ENCODE measurements at regions not wholly inside any gene's neighbourhood (a gene's known extent, or its start where the extent isn't known, plus 50 kb on each side); places are given as distances from the start of the nearest gene placed in this dataset.

- TF ChIP-seq YY1 (IDR thresholded peaks at IDR 0.05) (no peak), NR2F2 (IDR thresholded peaks at IDR 0.05) (no peak)
Measured at GRCh38 chr5:33235304-33235703, 205.5 kb upstream of the TARS1 start (continued).

- TF ChIP-seq JUND (IDR thresholded peaks at IDR 0.05) (no peak), REST (IDR thresholded peaks at IDR 0.05) (no peak), MAX (IDR thresholded peaks at IDR 0.05) (no peak), RXRA (IDR thresholded peaks at IDR 0.05) (no peak), HNF4G (IDR thresholded peaks at IDR 0.05) (no peak), EGR1 (IDR thresholded peaks at IDR 0.05; ENCODE audit: low read depth in 2 of 2) (no peak), FOXA1 (IDR thresholded peaks at IDR 0.05) (no peak), YY1 (IDR thresholded peaks at IDR 0.05) (no peak), TAF1 (conservative IDR thresholded peaks at IDR 0.05) (no peak), ATF3 (IDR thresholded peaks at IDR 0.05) (no peak), ZBTB33 (IDR thresholded peaks at IDR 0.05) (no peak), FOXA2 (IDR thresholded peaks at IDR 0.05) (no peak)
- TF ChIP-seq, protein P1, sequence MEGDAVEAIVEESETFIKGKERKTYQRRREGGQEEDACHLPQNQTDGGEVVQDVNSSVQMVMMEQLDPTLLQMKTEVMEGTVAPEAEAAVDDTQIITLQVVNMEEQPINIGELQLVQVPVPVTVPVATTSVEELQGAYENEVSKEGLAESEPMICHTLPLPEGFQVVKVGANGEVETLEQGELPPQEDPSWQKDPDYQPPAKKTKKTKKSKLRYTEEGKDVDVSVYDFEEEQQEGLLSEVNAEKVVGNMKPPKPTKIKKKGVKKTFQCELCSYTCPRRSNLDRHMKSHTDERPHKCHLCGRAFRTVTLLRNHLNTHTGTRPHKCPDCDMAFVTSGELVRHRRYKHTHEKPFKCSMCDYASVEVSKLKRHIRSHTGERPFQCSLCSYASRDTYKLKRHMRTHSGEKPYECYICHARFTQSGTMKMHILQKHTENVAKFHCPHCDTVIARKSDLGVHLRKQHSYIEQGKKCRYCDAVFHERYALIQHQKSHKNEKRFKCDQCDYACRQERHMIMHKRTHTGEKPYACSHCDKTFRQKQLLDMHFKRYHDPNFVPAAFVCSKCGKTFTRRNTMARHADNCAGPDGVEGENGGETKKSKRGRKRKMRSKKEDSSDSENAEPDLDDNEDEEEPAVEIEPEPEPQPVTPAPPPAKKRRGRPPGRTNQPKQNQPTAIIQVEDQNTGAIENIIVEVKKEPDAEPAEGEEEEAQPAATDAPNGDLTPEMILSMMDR (IDR thresholded peaks at IDR 0.05; ENCODE audit: low read depth, low read length, missing input control) = no peak
- no peak overlapping the region for H3K9ac ChIP-seq (ENCODE audit: low read depth in 1 of 2, low read length in 2 of 2)
- no peaks in the 10 kb centered on the region for H3K36me3 ChIP-seq (ENCODE audit: control insufficient read depth in 4 of 4, insufficient read depth in 3 of 4, low read depth in 1 of 4, low read length in 3 of 4)
- H3K27me3 ChIP-seq (ENCODE audit: control insufficient read depth in 4 of 4, insufficient read depth in 4 of 4, low read length in 3 of 4) = no peaks in the 10 kb centered on the region
- 85% methylated on average over 4 of the region's 4 CpGs for WGBS
- no peaks in the 10 kb centered on the region for H3K9me3 ChIP-seq (ENCODE audit: control insufficient read depth in 4 of 4, low read length in 3 of 4)
- DNase-seq (ENCODE audit: low spot score) = no peak
- H3K27ac ChIP-seq (ENCODE audit: low read depth in 1 of 2, low read length in 2 of 2) = no peak overlapping the region
- H3K4me1 ChIP-seq (ENCODE audit: control insufficient read depth in 4 of 4, insufficient read depth in 4 of 4, low read length in 3 of 4) = peaks cover 6 to 42% (median 29%) of the 10 kb centered on the region in 4 donors
- no peak overlapping the region for H3K4me3 ChIP-seq (ENCODE audit: low read depth in 1 of 3, low read length in 3 of 3)
Measured at GRCh38 chr5:33235824-33236223, 204.9 kb upstream of the TARS1 start.

- no peaks in the 10 kb centered on the region for H3K36me3 ChIP-seq (ENCODE audit: control insufficient read depth in 4 of 4, insufficient read depth in 3 of 4, low read depth in 1 of 4, low read length in 3 of 4)
- no peak overlapping the region for H3K9ac ChIP-seq (ENCODE audit: low read depth in 1 of 2, low read length in 2 of 2)
- H3K4me1 ChIP-seq (ENCODE audit: control insufficient read depth in 4 of 4, insufficient read depth in 4 of 4, low read length in 3 of 4) = peaks cover 6 to 54% (median 38%) of the 10 kb centered on the region in 4 donors
- H3K27ac ChIP-seq (ENCODE audit: low read depth in 1 of 2, low read length in 2 of 2) = no peak overlapping the region
- no peak for DNase-seq (ENCODE audit: low spot score)
- no peak overlapping the region for H3K4me3 ChIP-seq (ENCODE audit: low read depth in 1 of 3, low read length in 3 of 3)
- H3K9me3 ChIP-seq (ENCODE audit: control insufficient read depth in 4 of 4, low read length in 3 of 4) = no peaks in the 10 kb centered on the region
- H3K27me3 ChIP-seq (ENCODE audit: control insufficient read depth in 4 of 4, insufficient read depth in 4 of 4, low read length in 3 of 4) = no peaks in the 10 kb centered on the region
- TF ChIP-seq REST (IDR thresholded peaks at IDR 0.05) (no peak), ZBTB33 (IDR thresholded peaks at IDR 0.05) (no peak), FOXA2 (IDR thresholded peaks at IDR 0.05) (no peak), RXRA (IDR thresholded peaks at IDR 0.05) (no peak), FOXA1 (IDR thresholded peaks at IDR 0.05) (no peak), JUND (IDR thresholded peaks at IDR 0.05) (no peak), RAD21 (IDR thresholded peaks at IDR 0.05) (no peak), EGR1 (IDR thresholded peaks at IDR 0.05; ENCODE audit: low read depth in 2 of 2) (no peak)
Measured at GRCh38 chr5:33237471-33237870, 203.3 kb upstream of the TARS1 start.
